H1 (cell line): ENCODE measurements at regions not wholly inside any gene's neighbourhood (a gene's known extent, or its start where the extent isn't known, plus 50 kb on each side); places are given as distances from the start of the nearest gene placed in this dataset.

ENCODE experiments used
- CTCF ChIA-PET: fragments of 300-600 bp; sonication (Branson Sonifier 250); formaldehyde crosslinking; loops from one replicate; lab custom pipeline; 2021; ENCODE audit not compliant: partially characterized antibody; lab: Charles Lee
- POLR2A ChIA-PET: fragments of 300-600 bp; sonication (Branson Sonifier 250); formaldehyde crosslinking; loops from one replicate; lab custom pipeline; 2021; ENCODE audit warnings: inconsistent platforms; ENCODE audit not compliant: partially characterized antibody; lab: Charles Lee
- DNase-seq, 2 experiments: peaks; one replicate each; pipeline versions ENCODE4 v3.0.0 to v3.0.0-alpha.2; 2010 to 2022; ENCODE audit warnings: low spot score in 2 of 2, low read depth in 1 of 2, mixed read lengths in 1 of 2
- FAIRE-seq: peaks from 2 replicates; lab custom pipeline; 2011; peaks lifted over from hg19 to GRCh38; lab: Jason Lieb, UNC
- H2AFZ ChIP-seq: 2 replicates; pipeline ENCODE4 v1.8.1; 2012; ENCODE audit warnings: low read length, inconsistent platforms
- H2AK5ac ChIP-seq: 2 replicates; pipeline ENCODE4 v1.6.1; 2013; ENCODE audit warnings: low read depth, low read length
- H2BK120ac ChIP-seq: replicated peaks from 2 replicates; pipeline ENCODE3; 2013; ENCODE audit warnings: low read depth, low read length, inconsistent platforms
- H2BK12ac ChIP-seq: 2 replicates; pipeline ENCODE4 v1.6.1; 2013; ENCODE audit warnings: low read depth, low read length
- H2BK15ac ChIP-seq: 2 replicates; pipeline ENCODE4 v1.6.1; 2013; ENCODE audit warnings: low read length
- H2BK20ac ChIP-seq: 2 replicates; pipeline ENCODE4 v1.6.1; 2013; ENCODE audit warnings: low read length
- H2BK5ac ChIP-seq: 2 replicates; pipeline ENCODE4 v1.6.1; 2013; ENCODE audit warnings: low read depth, low read length
- H3K14ac ChIP-seq: 2 replicates; pipeline ENCODE4 v1.6.1; 2013; ENCODE audit warnings: inconsistent platforms; ENCODE audit not compliant: insufficient read length
- H3K18ac ChIP-seq: 2 replicates; pipeline ENCODE4 v1.6.1; 2013; ENCODE audit warnings: low read length; ENCODE audit errors: extremely low read depth
- H3K23ac ChIP-seq: 2 replicates; pipeline ENCODE4 v1.6.1; 2013; ENCODE audit warnings: inconsistent platforms; ENCODE audit not compliant: insufficient read length
- H3K23me2 ChIP-seq: 2 replicates; pipeline ENCODE4 v1.6.1; 2013; ENCODE audit warnings: low read depth, low read length
- H3K27ac ChIP-seq: 2 replicates; pipeline ENCODE4 v1.6.1; 2011; ENCODE audit warnings: low read depth, low read length, inconsistent platforms
- H3K27me3 ChIP-seq, 4 experiments: replicated peaks in 1 of 4; 1 replicate in 1 of 4; 2 replicates in 3 of 4; pipeline versions ENCODE4 v1.6.1 to v1.8.1; 2011 to 2013; ENCODE audit warnings: low read length in 3 of 4, mild to moderate bottlenecking in 3 of 4, inconsistent platforms in 2 of 4, mixed read lengths in 2 of 4, moderate library complexity in 1 of 4; ENCODE audit not compliant: control insufficient read depth in 3 of 4, insufficient read depth in 3 of 4; ENCODE audit errors: extremely low read depth in 1 of 4
- H3K36me3 ChIP-seq, 4 experiments: 2 replicates each; pipeline versions ENCODE4 v1.6.1 to v1.8.1; 2011 to 2013; ENCODE audit warnings: mild to moderate bottlenecking in 4 of 4, low read length in 3 of 4, moderate library complexity in 2 of 4, control low read depth in 1 of 4, inconsistent platforms in 1 of 4; ENCODE audit not compliant: insufficient read depth in 4 of 4, control insufficient read depth in 2 of 4
- H3K4ac ChIP-seq: replicated peaks from 2 replicates; pipeline ENCODE3; 2013; ENCODE audit warnings: low read length, low read depth, mixed read lengths, inconsistent platforms; ENCODE audit not compliant: insufficient read length
- H3K4me1 ChIP-seq, 4 experiments: replicated peaks in 1 of 4; 1 replicate in 1 of 4; 2 replicates in 3 of 4; pipeline versions ENCODE4 v1.6.1 to v1.8.1; 2011 to 2013; ENCODE audit warnings: low read length in 3 of 4, inconsistent platforms in 2 of 4, mixed read lengths in 1 of 4; ENCODE audit not compliant: insufficient read depth in 4 of 4, control insufficient read depth in 3 of 4
- H3K4me2 ChIP-seq, 2 experiments: 2 replicates each; pipeline versions ENCODE4 v1.6.1 to v1.8.1; 2011 to 2013; ENCODE audit warnings: low read depth in 2 of 2, low read length in 2 of 2, control low read depth in 1 of 2, inconsistent platforms in 1 of 2, mild to moderate bottlenecking in 1 of 2; ENCODE audit not compliant: insufficient read depth in 1 of 2
- H3K4me3 ChIP-seq, 4 experiments: fragments of 200-600, 300-600 bp in 1 of 4; sonication (generic), shearing (Covaris generic), sonication (Bioruptor Twin) in 1 of 4; 2 replicates each; pipeline versions ENCODE4 v1.5.1 to v1.8.1; 2011 to 2016; ENCODE audit warnings: low read length in 4 of 4, low read depth in 3 of 4, control low read depth in 2 of 4, inconsistent platforms in 2 of 4, mild to moderate bottlenecking in 2 of 4, mixed read lengths in 1 of 4, moderate library complexity in 1 of 4; ENCODE audit not compliant: insufficient read depth in 2 of 4; ENCODE audit errors: extremely low read depth in 1 of 4
- H3K56ac ChIP-seq: replicated peaks from 2 replicates; pipeline ENCODE3; 2013; ENCODE audit warnings: low read depth, mild to moderate bottlenecking, mixed read lengths, low read length, inconsistent platforms; ENCODE audit not compliant: insufficient read length
- H3K79me1 ChIP-seq: 2 replicates; pipeline ENCODE4 v1.6.1; 2013; ENCODE audit warnings: low read depth, low read length, control low read depth
- H3K79me2 ChIP-seq, 2 experiments: 2 replicates each; pipeline versions ENCODE4 v1.6.1 to v1.8.1; 2012 to 2013; ENCODE audit warnings: low read length in 2 of 2, mild to moderate bottlenecking in 2 of 2, inconsistent platforms in 1 of 2; ENCODE audit not compliant: insufficient read depth in 2 of 2, control insufficient read depth in 1 of 2
- H3K9ac ChIP-seq, 4 experiments: replicated peaks in 1 of 4; 1 replicate in 1 of 4; 2 replicates in 3 of 4; pipeline versions ENCODE4 v1.6.1 to v1.8.1; 2011 to 2013; ENCODE audit warnings: low read depth in 3 of 4, low read length in 3 of 4, control low read depth in 2 of 4, mild to moderate bottlenecking in 2 of 4, moderate library complexity in 2 of 4, inconsistent platforms in 1 of 4; ENCODE audit errors: extremely low read depth in 1 of 4
- H3K9me3 ChIP-seq, 2 experiments: 2 replicates each; pipeline versions ENCODE4 v1.6.1 to v1.8.1; 2012 to 2013; ENCODE audit warnings: mild to moderate bottlenecking in 2 of 2, moderate library complexity in 2 of 2, control low read depth in 1 of 2, inconsistent platforms in 1 of 2, low read depth in 1 of 2, low read length in 1 of 2, mixed read lengths in 1 of 2; ENCODE audit not compliant: insufficient read depth in 2 of 2
- H4K20me1 ChIP-seq, 2 experiments: replicated peaks in 1 of 2; 2 replicates each; pipeline versions ENCODE3 to v1.8.1; 2011 to 2013; ENCODE audit warnings: inconsistent platforms in 2 of 2, low read length in 2 of 2, mild to moderate bottlenecking in 1 of 2; ENCODE audit not compliant: insufficient read depth in 2 of 2, control insufficient read depth in 1 of 2
- H4K5ac ChIP-seq: 2 replicates; pipeline ENCODE4 v1.6.1; 2013; ENCODE audit warnings: low read length, low read depth, mixed read lengths, inconsistent platforms; ENCODE audit not compliant: insufficient read length
- H4K8ac ChIP-seq: 2 replicates; pipeline ENCODE4 v1.8.0; 2013; ENCODE audit warnings: mild to moderate bottlenecking, moderate library complexity, low read length, inconsistent platforms; ENCODE audit not compliant: insufficient read depth; ENCODE audit errors: extremely low read depth
- H4K91ac ChIP-seq: replicated peaks from 2 replicates; pipeline ENCODE3; 2013; ENCODE audit warnings: low read length, mixed read lengths, inconsistent platforms; ENCODE audit not compliant: insufficient read length
- CTBP2 ChIP-seq: IDR thresholded peaks from 2 replicates; pipeline ENCODE4 v1.7.0; 2011; ENCODE audit warnings: borderline replicate concordance, mild to moderate bottlenecking, moderate library complexity, mixed read lengths, low read length; ENCODE audit not compliant: insufficient read depth, insufficient read length
- SP2 ChIP-seq: IDR thresholded peaks from 2 replicates; pipeline ENCODE4 v1.6.1; 2012; ENCODE audit warnings: mild to moderate bottlenecking, low read length, inconsistent platforms
- WGBS, 2 experiments: shearing (Covaris generic) in 1 of 2; methylation state at CpG; one replicate each; pipeline versions ENCODE4 v1.1.6 to v1.1.7; 2013 to 2015; ENCODE audit warnings: low lambda C conversion rate in 2 of 2, mixed read lengths in 2 of 2, inconsistent platforms in 1 of 2, low coverage in 1 of 2, missing lambda C conversion rate in 1 of 2; ENCODE audit not compliant: insufficient replicate concordance in 2 of 2, insufficient coverage in 1 of 2, insufficient read length in 1 of 2; ENCODE audit errors: extremely low coverage in 1 of 2, missing lambda C conversion rate in 1 of 2; 5-methylcytosine and 5-hydroxymethylcytosine counted together
- TF ChIP-seq, protein P1 (sequence below), 3 experiments: IDR thresholded peaks; 1 replicate in 2 of 3; 2 replicates in 1 of 3; pipeline versions ENCODE4 v1.5.1 to v1.6.1; 2011; ENCODE audit warnings: low read length in 3 of 3, mild to moderate bottlenecking in 3 of 3, inconsistent platforms in 2 of 3, low read depth in 1 of 3, moderate library complexity in 1 of 3; ENCODE audit not compliant: insufficient read depth in 1 of 3; ENCODE audit errors: control extremely low read depth in 1 of 3

DNA sequence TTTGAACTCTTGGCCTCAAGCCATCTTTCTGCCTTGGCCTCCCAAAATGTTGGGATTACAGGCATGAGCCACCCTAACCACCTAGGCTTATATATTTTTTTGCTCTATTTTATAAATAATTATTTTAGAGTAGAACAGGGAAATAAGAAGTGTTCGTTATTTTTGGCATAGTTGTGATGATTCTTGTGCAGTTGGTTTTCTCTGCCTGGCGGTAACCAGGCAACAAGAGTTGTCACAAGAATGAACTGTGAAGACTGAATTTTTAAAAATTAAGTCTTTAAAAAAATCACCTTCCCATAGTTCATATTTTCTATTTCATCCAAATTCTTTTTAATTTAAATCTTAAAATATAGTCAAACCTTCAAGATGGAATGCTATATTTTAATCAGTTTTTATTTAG, 310.2 kb downstream of the ARL6IP6 start:
- ChIA-PET CTCF (no interaction called here), POLR2A (no interaction called here)
- H3K27ac ChIP-seq = no peak overlapping the region
- H3K4me1 ChIP-seq = no peaks in the 10 kb centered on the region
- H3K9ac ChIP-seq = no peak overlapping the region
- H3K4me2 ChIP-seq = no peak overlapping the region
- no peak overlapping the region for H2BK120ac ChIP-seq
- no peak overlapping the region for H2BK5ac ChIP-seq
- no peak overlapping the region for H3K23ac ChIP-seq
- no peak overlapping the region for H2AK5ac ChIP-seq
- H3K14ac ChIP-seq = no peak overlapping the region
- H4K20me1 ChIP-seq = no peaks in the 10 kb centered on the region
- no peak overlapping the region for H2BK20ac ChIP-seq
- no peaks in the 10 kb centered on the region for H3K27me3 ChIP-seq
- no peak overlapping the region for H4K91ac ChIP-seq
- H3K4me3 ChIP-seq = no peak overlapping the region
- H2AFZ ChIP-seq = no peak overlapping the region
- H2BK12ac ChIP-seq = no peak overlapping the region
- no peaks in the 10 kb centered on the region for H3K79me2 ChIP-seq
- H2BK15ac ChIP-seq = no peak overlapping the region
- no peak overlapping the region for H4K5ac ChIP-seq
- no peaks in the 10 kb centered on the region for H3K79me1 ChIP-seq
- 98% methylated on average over 2 of the region's 2 CpGs; no CpG with 5 or more reads in 1 of the 2 experiments for whole genome bisulfite sequencing, 2 experiments
- no peak overlapping the region for H3K56ac ChIP-seq
- no peak overlapping the region for H3K18ac ChIP-seq
- TF ChIP-seq SP2 = no peak
- no peak for TF ChIP-seq CTBP2
- TF ChIP-seq, protein P1, sequence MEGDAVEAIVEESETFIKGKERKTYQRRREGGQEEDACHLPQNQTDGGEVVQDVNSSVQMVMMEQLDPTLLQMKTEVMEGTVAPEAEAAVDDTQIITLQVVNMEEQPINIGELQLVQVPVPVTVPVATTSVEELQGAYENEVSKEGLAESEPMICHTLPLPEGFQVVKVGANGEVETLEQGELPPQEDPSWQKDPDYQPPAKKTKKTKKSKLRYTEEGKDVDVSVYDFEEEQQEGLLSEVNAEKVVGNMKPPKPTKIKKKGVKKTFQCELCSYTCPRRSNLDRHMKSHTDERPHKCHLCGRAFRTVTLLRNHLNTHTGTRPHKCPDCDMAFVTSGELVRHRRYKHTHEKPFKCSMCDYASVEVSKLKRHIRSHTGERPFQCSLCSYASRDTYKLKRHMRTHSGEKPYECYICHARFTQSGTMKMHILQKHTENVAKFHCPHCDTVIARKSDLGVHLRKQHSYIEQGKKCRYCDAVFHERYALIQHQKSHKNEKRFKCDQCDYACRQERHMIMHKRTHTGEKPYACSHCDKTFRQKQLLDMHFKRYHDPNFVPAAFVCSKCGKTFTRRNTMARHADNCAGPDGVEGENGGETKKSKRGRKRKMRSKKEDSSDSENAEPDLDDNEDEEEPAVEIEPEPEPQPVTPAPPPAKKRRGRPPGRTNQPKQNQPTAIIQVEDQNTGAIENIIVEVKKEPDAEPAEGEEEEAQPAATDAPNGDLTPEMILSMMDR (IDR thresholded peaks at IDR 0.05; ENCODE audit: control extremely low read depth in 1 of 3, insufficient read depth in 1 of 3, low read depth in 1 of 3, low read length in 3 of 3) = no peak
- no peak overlapping the region for H4K8ac ChIP-seq
- no peak for DNase-seq
- no peak for FAIRE-seq
- no peaks in the 10 kb centered on the region for H3K9me3 ChIP-seq
- no peaks in the 10 kb centered on the region for H3K36me3 ChIP-seq
- no peak overlapping the region for H3K4ac ChIP-seq
- H3K23me2 ChIP-seq = no peaks in the 10 kb centered on the region
